SKM-1 treated with dmso at 0.1 percent for 144 hours (cell line): ENCODE measurements at regions not wholly inside any gene's neighbourhood (a gene's known extent, or its start where the extent isn't known, plus 50 kb on each side); places are given as distances from the start of the nearest gene placed in this dataset.

Experiments
- DNase-seq: peaks from one replicate; lab custom pipeline; 2025; ENCODE audit not compliant: unreplicated experiment; lab: John Stamatoyannopoulos, UW

- no peak for DNase-seq
Measured at GRCh38 chr3:27593173-27593572, 109.0 kb upstream of the SLC4A7 start.

GRCh38 chr3:27591312-27592210, 107.4 kb upstream of the SLC4A7 start:
- no peak for DNase-seq

- peak; percentile 63 for DNase-seq
Measured at GRCh38 chr3:27590437-27591298, 106.5 kb upstream of the SLC4A7 start.

- no peak for DNase-seq
Measured at GRCh38 chr3:27589795-27590194, 105.6 kb upstream of the SLC4A7 start.

DNA sequence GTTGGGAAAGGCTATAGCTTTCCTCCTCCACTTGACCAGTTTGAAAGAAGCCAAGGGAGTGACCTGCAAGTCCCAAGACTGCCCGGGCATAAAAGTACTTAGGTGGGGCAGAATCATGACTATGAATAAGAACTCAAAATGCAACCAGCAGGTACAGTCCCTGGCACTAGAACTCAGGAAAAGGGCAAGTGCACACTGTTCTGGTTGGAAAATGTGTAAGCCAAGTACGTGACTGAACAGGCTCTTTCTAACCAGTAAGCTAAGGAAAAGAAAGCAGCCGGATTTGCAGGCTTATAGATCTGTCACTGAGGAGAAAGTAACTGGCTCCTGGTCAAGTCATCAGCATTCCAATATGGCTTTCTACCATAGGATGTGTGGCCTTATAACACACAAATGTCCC, 101.2 kb upstream of the SLC4A7 start:
- no peak for DNase-seq

- DNase-seq = no peak
Measured at GRCh38 chr3:27584874-27585273, 100.7 kb upstream of the SLC4A7 start.

- no peak for DNase-seq
Measured at GRCh38 chr3:27581852-27582251, 97.7 kb upstream of the SLC4A7 start.

- DNase-seq = no peak
Measured at GRCh38 chr3:27578032-27578431, 93.8 kb upstream of the SLC4A7 start.

DNA sequence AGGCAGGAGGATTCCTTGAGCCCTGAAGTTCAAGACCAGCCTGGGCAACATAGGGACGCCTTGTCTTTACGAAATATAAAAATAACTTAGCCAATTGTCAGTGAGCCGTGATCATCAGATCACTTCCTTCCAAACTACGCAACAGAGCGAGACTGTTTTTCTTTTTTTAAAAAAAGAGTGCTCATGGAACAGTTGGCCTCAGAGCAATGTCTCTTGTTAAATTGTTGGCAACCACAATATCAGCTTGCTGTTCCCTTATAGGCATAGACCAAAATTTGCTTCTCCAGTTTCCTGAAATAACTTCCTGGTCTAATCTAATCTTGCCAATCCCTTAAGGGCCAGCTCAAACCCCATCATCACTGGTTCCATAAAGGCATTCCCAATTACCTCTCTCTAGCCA, 93.3 kb upstream of the SLC4A7 start:
- no peak for DNase-seq

- no peak for DNase-seq
Measured at GRCh38 chr3:27576171-27576570, 92.0 kb upstream of the SLC4A7 start.

DNA sequence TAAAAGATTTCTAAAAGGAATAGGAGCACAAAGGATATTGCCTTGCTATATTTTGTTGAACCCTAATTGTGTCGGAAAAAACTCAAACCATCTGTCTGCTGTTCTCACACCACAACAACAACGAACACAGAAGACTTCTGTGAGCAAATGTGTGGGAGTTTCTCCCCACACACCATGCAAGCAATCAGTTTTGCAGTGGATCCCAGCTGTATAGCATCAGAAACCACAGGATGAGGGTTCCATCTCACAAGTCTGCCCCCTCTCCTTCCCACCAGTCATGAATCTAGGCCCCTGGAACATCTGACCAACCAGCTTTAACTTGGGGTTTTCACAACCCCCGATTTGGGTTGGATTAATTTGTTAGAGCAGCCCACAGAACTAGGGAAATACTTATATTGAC, 91.3 kb upstream of the SLC4A7 start:
- DNase-seq = no peak

DNA sequence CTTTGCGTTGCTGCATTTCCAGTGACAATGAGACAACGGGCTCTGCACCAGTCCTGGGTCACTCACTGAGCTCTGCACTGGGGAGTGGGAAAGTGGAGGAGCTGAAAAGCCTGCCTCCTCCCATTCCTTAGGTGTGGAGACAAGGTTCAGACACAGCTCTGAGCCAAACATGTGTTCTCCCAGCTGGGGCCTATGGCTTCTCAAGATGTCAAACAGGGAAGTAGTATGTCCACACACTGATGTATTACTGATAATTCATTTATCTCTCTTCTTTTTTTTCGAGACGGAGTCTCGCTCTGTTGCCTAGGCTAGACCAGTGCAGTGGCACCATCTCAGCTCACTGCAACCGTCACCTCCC, 90.2 kb upstream of the SLC4A7 start:
- no peak for DNase-seq

DNA sequence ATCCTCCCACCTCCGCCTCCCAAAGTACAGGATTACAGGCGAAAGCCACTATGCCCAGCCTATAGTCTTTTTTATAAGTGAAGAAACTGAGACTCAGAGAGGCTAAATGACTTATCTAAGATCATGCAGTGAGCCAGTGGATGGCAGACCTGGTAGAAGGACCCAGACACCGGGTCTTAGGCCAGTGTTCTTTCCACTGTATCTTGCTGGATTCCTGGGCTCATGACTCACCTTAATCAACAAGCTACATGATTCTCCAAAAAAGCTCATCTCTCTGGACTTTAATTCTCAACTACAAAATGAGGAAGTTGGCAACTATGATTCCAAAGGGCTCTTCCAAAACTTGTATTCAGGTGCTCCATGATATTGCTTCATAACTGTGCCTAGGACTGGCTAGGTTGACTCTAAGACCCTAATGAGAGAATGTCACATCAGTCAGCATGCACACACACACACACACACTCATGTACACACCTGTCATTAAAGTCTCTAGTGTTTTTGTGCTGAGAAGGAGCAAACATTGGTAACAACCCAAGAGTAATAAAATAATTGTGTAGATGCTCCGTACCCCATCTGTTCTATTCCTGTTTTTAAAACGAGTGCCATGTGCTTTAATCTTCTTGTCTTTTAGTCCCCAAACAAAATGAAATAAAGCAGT, 89.7 kb upstream of the SLC4A7 start:
- no peak for DNase-seq

DNA sequence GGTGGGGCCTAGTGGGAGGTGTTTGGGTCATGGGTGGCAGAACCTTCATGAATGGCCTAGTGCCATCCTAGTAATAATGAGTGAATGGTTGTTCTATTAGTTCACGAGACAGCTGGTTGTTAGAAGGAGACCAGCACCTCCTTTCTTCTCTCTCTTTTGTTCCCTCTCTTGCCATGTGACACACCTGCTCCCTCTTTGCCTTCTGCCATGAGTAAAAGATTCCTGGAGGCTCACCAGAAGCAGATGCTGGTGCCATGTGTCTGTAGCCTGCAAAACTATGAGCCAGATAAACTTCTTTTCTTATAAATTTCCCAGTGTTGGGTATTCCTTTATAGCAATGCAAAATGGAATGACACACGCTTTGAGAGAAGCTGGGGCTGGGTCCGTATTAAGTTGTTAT, 89.0 kb upstream of the SLC4A7 start:
- no peak for DNase-seq

GRCh38 chr3:27571345-27571744, 87.2 kb upstream of the SLC4A7 start:
- no peak for DNase-seq

DNA sequence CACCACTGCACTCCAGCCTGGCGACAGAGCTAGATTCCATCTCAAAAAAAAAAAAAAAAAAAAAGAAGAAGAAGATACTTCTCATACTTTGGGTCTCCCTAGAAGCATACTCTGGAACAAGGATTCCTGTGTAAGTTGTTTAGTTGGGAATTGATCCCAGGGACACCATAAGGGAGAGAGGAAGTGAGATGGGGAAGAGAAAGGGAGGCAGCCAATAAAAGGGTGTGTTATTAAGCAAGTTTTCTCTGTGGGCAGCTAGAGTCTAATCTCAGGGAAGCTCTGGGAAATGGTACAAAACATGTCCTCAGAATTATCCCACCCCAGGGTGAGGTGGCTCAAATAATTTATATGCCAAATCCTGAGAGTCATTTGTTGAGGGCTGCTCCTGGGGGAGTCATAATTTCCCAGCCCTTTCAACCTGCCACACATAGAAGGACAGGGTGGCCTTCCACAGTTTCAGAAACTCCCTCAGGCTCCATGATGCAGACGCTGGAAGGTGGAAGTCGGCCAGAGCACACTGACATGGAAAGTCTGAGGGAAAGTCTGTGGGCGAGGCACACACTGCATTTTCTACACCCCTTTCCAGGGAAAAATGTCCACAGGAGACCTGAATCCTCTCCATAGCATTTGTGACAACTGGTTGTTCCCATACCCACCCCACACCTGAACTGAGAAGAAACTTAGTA, 86.4 kb upstream of the SLC4A7 start:
- DNase-seq = no peak

DNA sequence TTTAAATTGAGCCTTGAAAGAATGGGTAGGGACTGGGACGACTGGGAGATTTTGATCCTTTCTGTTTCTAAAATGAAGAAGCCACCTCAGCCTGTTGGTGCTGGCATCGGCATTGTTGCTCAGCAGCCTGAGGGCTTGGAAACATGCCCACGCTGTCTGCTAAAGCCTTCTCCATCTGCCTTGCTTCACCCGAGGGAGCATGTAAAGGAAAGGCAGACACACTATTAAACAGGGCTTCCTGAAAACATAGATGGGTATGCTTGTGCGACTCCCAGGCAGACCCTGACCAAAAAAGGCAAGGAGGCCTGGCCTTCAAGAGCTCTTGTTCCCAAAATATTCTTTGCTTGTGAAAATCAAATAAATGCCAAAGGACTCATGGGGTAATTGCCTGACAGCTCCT, 84.2 kb upstream of the SLC4A7 start:
- DNase-seq = no peak

- no peak for DNase-seq
Measured at GRCh38 chr3:27567251-27567650, 83.1 kb upstream of the SLC4A7 start.

- no peak for DNase-seq
Measured at GRCh38 chr3:27565201-27565852, 81.1 kb upstream of the SLC4A7 start.

GRCh38 chr3:27561576-27561975, 77.4 kb upstream of the SLC4A7 start:
- no peak for DNase-seq
